Endothelial cell of umbilical vein (primary cell): ENCODE measurements at regions not wholly inside any gene's neighbourhood (a gene's known extent, or its start where the extent isn't known, plus 50 kb on each side); places are given as distances from the start of the nearest gene placed in this dataset.

ENCODE experiments used
- CTCF ChIP-seq, 2 donors: IDR thresholded peaks; 1 replicate in 1 of 2; 2 replicates in 1 of 2; pipeline ENCODE4 v1.5.1; 2011; ENCODE audit warnings: low read length in 2 of 2, mild to moderate bottlenecking in 2 of 2, moderate library complexity in 2 of 2, control low read depth in 1 of 2, inconsistent platforms in 1 of 2, low read depth in 1 of 2; ENCODE audit not compliant: insufficient read depth in 1 of 2; ENCODE audit errors: extremely low read depth in 1 of 2
- EZH2 ChIP-seq: IDR thresholded peaks from 2 replicates; pipeline ENCODE4 v1.6.1; 2012; ENCODE audit warnings: borderline replicate concordance, low read depth, mild to moderate bottlenecking, moderate library complexity, low read length, inconsistent platforms; ENCODE audit not compliant: severe bottlenecking
- JUN ChIP-seq: IDR thresholded peaks from 2 replicates; pipeline ENCODE4 v1.6.1; 2011; ENCODE audit warnings: borderline replicate concordance, low read depth; ENCODE audit not compliant: insufficient read length, insufficient read depth
- POLR2A ChIP-seq: IDR thresholded peaks from 2 replicates; pipeline ENCODE4 v1.6.1; 2012; ENCODE audit warnings: low read depth, mild to moderate bottlenecking, control low read depth, low read length
- POLR2AphosphoS5 ChIP-seq: IDR thresholded peaks from 2 replicates; pipeline ENCODE4 v1.6.1; 2012; ENCODE audit warnings: low read depth, mild to moderate bottlenecking, control low read depth, low read length, moderate library complexity; ENCODE audit not compliant: insufficient read depth

GRCh38 chr7:114109304-114109703 lies 190.5 kb upstream of the PPP1R3A start:
- no peak for TF ChIP-seq CTCF (IDR thresholded peaks at IDR 0.05; ENCODE audit: extremely low read depth in 1 of 2, insufficient read depth in 1 of 2, low read depth in 1 of 2, low read length in 2 of 2)
- TF ChIP-seq POLR2AphosphoS5: no peak
- TF ChIP-seq JUN: no peak
- no peak for TF ChIP-seq EZH2
- no peak for TF ChIP-seq POLR2A
